GM12878 (cell line): ENCODE measurements at regions not wholly inside any gene's neighbourhood (a gene's known extent, or its start where the extent isn't known, plus 50 kb on each side); places are given as distances from the start of the nearest gene placed in this dataset.

Experiments used
- ATAC-seq: fragments of 200-7000 bp; cut with Tn5 transposase; 3 replicates; pipeline ENCODE4 v1.9.1; 2020; ENCODE audit warnings: mild to moderate bottlenecking, moderate library complexity
- BruUV-seq: library from RNA; stranded (reverse); fragments of 400-500 nt; replicated peaks from 2 replicates; lab custom pipeline; 2021; lab: Mats Ljungman, UMichigan
- CTCF ChIA-PET: fragments of 300-600 bp; sonication (Branson Sonifier 250); formaldehyde crosslinking; extraction: SDS; loops from one replicate; lab custom pipeline; 2021; ENCODE audit warnings: inconsistent platforms; lab: Yijun Ruan, JAX
- POLR2A ChIA-PET: fragments of 350-600 bp; formaldehyde crosslinking; extraction: SDS; loops from one replicate; lab custom pipeline; 2021; ENCODE audit warnings: inconsistent platforms; lab: Charles Lee
- RAD21 ChIA-PET: fragments of 300-600 bp; sonication (Branson Sonifier 250); formaldehyde crosslinking; loops from one replicate; lab custom pipeline; 2023; ENCODE audit warnings: antibody characterized with exemption; ENCODE audit not compliant: unreplicated experiment; lab: Charles Lee
- SMC1A ChIA-PET: fragments of 300-600 bp; sonication (Branson Sonifier 250); formaldehyde crosslinking; loops from one replicate; lab custom pipeline; 2023; ENCODE audit not compliant: unreplicated experiment, uncharacterized antibody; lab: Charles Lee
- DNase-seq: peaks from one replicate; pipeline ENCODE4 v3.0.0-alpha.2; 2011; ENCODE audit warnings: low read depth, low spot score
- FAIRE-seq: peaks from 3 replicates; lab custom pipeline; 2011; peaks lifted over from hg19 to GRCh38; lab: Jason Lieb, UNC
- H2AFZ ChIP-seq: 2 replicates; pipeline ENCODE4 v1.6.0; 2011; ENCODE audit warnings: low read depth, low read length, control low read depth; ENCODE audit not compliant: control insufficient read depth
- H3K27ac ChIP-seq: 2 replicates; pipeline ENCODE4 v1.5.1; 2011; ENCODE audit warnings: control low read depth; ENCODE audit not compliant: control insufficient read depth, insufficient read depth
- H3K27me3 ChIP-seq, 2 experiments: replicated peaks in 1 of 2; 2 replicates each; pipeline versions ENCODE4 v1.6.0 to v1.6.1; 2011; ENCODE audit warnings: low read length in 1 of 2; ENCODE audit not compliant: control insufficient read depth in 2 of 2, insufficient read depth in 2 of 2
- H3K36me3 ChIP-seq, 2 experiments: 2 replicates each; pipeline ENCODE4 v1.5.1; 2011; ENCODE audit warnings: low read length in 1 of 2; ENCODE audit not compliant: control insufficient read depth in 2 of 2, insufficient read depth in 2 of 2
- H3K4me1 ChIP-seq: 2 replicates; pipeline ENCODE4 v1.6.1; 2011; ENCODE audit warnings: mild to moderate bottlenecking, low read length, moderate library complexity, mixed read lengths; ENCODE audit not compliant: control insufficient read depth, insufficient read depth
- H3K4me2 ChIP-seq: 2 replicates; pipeline ENCODE4 v1.6.0; 2011; ENCODE audit warnings: control low read depth; ENCODE audit not compliant: control insufficient read depth, insufficient read depth
- H3K4me3 ChIP-seq: fragments of 200-600 bp; sonication (generic); 2 replicates; pipeline ENCODE4 v1.5.1; 2016
- H3K79me2 ChIP-seq: 2 replicates; pipeline ENCODE4 v1.6.0; 2011; ENCODE audit warnings: low read length; ENCODE audit not compliant: control insufficient read depth, insufficient read depth
- H3K9ac ChIP-seq: 2 replicates; pipeline ENCODE4 v1.8.0; 2011; ENCODE audit warnings: low read length, control low read depth, mixed read lengths; ENCODE audit not compliant: control insufficient read depth, insufficient read depth
- H3K9me3 ChIP-seq: replicated peaks from 3 replicates; pipeline ENCODE4 v1.5.1; 2011; ENCODE audit warnings: mild to moderate bottlenecking, low read length; ENCODE audit not compliant: control insufficient read depth, insufficient read depth
- H4K20me1 ChIP-seq: 2 replicates; pipeline ENCODE4 v1.6.0; 2011; ENCODE audit not compliant: control insufficient read depth, insufficient read depth
- RAD51 ChIP-seq: fragments of 450-650 bp; IDR thresholded peaks from 2 replicates; pipeline ENCODE4 v1.6.1; 2016; ENCODE audit warnings: moderate library complexity, mild to moderate bottlenecking, inconsistent platforms
- SKIL ChIP-seq: fragments of 450-650 bp; IDR thresholded peaks from 2 replicates; pipeline ENCODE4 v1.6.1; 2017; ENCODE audit warnings: mild to moderate bottlenecking, low read depth, inconsistent platforms; ENCODE audit not compliant: poor library complexity, severe bottlenecking
- USF1 ChIP-seq: IDR thresholded peaks from 2 replicates; pipeline ENCODE4 v1.6.1; 2011; ENCODE audit warnings: borderline replicate concordance, low read depth, mild to moderate bottlenecking, moderate library complexity, mixed read lengths, low read length; ENCODE audit not compliant: insufficient read depth; ENCODE audit errors: extremely low read length
- WGBS: methylation state at CpG from one replicate; pipeline ENCODE4 v1.1.6; 2016; ENCODE audit warnings: low lambda C conversion rate; ENCODE audit not compliant: insufficient replicate concordance, insufficient coverage; ENCODE audit errors: missing lambda C conversion rate; 5-methylcytosine and 5-hydroxymethylcytosine counted together
- in situ Hi-C: fragments of 300-500 bp; cut with MboI; formaldehyde crosslinking; loops from 9 replicates; pipeline ENCODE4 v1.14.3; 2018; ENCODE audit warnings: mixed read lengths
- intact Hi-C: fragments of 100-400 bp; cut with micrococcal nuclease; formaldehyde crosslinking; loops from one replicate; pipeline ENCODE4 v1.14.2; 2022; ENCODE audit not compliant: unreplicated experiment
- TF ChIP-seq, protein P1 (sequence below): fragments of 450-650 bp; IDR thresholded peaks from 2 replicates; pipeline ENCODE4 v1.6.1; 2017; ENCODE audit warnings: mild to moderate bottlenecking, moderate library complexity

DNA sequence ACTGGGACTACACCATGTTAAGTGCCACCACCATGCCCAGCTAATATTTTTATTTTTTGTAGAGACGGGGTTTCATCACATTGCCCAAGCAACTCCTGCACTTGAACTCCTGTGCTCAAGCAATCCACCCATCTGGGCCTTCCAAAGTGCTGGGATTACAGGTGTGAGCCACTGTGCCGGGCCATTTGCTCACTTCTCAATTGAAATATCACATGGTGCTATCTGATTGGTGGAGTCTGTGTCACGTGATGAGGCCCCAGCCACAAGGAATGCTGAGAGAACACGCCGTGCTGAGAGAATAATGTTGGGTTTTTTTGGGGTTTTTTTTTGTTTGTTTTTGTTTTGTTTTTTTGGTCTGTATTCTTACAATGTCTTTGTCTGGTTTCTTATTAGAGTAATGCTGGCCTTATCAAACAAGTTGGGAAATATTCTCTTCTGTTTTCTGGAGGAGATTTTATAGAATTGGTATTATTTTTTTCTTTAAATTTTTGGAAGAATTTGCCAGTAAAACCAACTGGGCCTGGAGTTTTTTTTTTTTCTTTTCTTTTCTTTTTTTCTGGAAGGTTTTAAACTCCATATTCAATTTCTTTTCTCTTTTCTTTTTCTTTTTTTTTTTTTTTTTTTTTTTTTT, 183.2 kb upstream of the KCNG1 start:
- ChIA-PET POLR2A (no interaction called here), CTCF (interaction anchor here (0.9 kb wide), 1 partner anchor 457 kb away, joined by 3 read pairs; no protein-coding TSS in a partner anchor), SMC1A (no interaction called here), RAD21 (no interaction called here)
- ATAC-seq, result no peak
- in situ Hi-C loops, result no loop called here
- TF ChIP-seq USF1 (peak; percentile 39), SKIL (no peak), RAD51 (peak; percentile 62)
- TF ChIP-seq, protein P1, sequence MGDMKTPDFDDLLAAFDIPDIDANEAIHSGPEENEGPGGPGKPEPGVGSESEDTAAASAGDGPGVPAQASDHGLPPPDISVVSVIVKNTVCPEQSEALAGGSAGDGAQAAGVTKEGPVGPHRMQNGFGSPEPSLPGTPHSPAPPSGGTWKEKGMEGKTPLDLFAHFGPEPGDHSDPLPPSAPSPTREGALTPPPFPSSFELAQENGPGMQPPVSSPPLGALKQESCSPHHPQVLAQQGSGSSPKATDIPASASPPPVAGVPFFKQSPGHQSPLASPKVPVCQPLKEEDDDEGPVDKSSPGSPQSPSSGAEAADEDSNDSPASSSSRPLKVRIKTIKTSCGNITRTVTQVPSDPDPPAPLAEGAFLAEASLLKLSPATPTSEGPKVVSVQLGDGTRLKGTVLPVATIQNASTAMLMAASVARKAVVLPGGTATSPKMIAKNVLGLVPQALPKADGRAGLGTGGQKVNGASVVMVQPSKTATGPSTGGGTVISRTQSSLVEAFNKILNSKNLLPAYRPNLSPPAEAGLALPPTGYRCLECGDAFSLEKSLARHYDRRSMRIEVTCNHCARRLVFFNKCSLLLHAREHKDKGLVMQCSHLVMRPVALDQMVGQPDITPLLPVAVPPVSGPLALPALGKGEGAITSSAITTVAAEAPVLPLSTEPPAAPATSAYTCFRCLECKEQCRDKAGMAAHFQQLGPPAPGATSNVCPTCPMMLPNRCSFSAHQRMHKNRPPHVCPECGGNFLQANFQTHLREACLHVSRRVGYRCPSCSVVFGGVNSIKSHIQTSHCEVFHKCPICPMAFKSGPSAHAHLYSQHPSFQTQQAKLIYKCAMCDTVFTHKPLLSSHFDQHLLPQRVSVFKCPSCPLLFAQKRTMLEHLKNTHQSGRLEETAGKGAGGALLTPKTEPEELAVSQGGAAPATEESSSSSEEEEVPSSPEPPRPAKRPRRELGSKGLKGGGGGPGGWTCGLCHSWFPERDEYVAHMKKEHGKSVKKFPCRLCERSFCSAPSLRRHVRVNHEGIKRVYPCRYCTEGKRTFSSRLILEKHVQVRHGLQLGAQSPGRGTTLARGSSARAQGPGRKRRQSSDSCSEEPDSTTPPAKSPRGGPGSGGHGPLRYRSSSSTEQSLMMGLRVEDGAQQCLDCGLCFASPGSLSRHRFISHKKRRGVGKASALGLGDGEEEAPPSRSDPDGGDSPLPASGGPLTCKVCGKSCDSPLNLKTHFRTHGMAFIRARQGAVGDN, result no peak
- no peaks in the 10 kb centered on the region for H3K9me3 ChIP-seq
- intact Hi-C loops, result no loop called here
- no peak overlapping the region for H3K9ac ChIP-seq
- no peaks in the 10 kb centered on the region for H4K20me1 ChIP-seq
- H2AFZ ChIP-seq, result no peak overlapping the region
- no peaks in the 10 kb centered on the region for H3K36me3 ChIP-seq
- no peak overlapping the region for H3K27ac ChIP-seq
- no peak overlapping the region for H3K4me2 ChIP-seq
- no peak overlapping the region for H3K4me3 ChIP-seq
- H3K27me3 ChIP-seq, result peaks cover 3% of the 10 kb centered on the region in 2 experiments; a peak in 3 of 4 replicates
- H3K4me1 ChIP-seq, result no peaks in the 10 kb centered on the region
- no peaks in the 10 kb centered on the region for H3K79me2 ChIP-seq
- DNase-seq, result no peak
- WGBS, result 19% methylated on average over 5 of the region's 5 CpGs
- FAIRE-seq, result no peak
- no TSS peak for BruUV-seq
